Spleen (tissue), 11 donors: ENCODE measurements at regions not wholly inside any gene's neighbourhood (a gene's known extent, or its start where the extent isn't known, plus 50 kb on each side); places are given as distances from the start of the nearest gene placed in this dataset.
A peak's percentile ranks its signal among the peaks of the same experiment; 100 is the strongest.

Experiments used
- DNase-seq: peaks from one replicate; pipeline ENCODE4 v3.0.0-alpha.2; 2020
- H3K27ac ChIP-seq, 8 donors: fragments of 200-600 bp; sonication (generic) in 7 of 8; 1 replicate in 4 of 8; 2 replicates in 4 of 8; pipeline versions ENCODE4 v1.5.0 to v1.8.0; 2016 to 2021; ENCODE audit warnings: inconsistent platforms in 4 of 8, mild to moderate bottlenecking in 4 of 8, moderate library complexity in 1 of 8
- H3K27me3 ChIP-seq, 7 donors: fragments of 200-600 bp; sonication (generic) in 6 of 7; replicated peaks in 1 of 7; 1 replicate in 4 of 7; 2 replicates in 3 of 7; pipeline versions ENCODE4 v1.5.0 to v1.8.0; 2016 to 2021; ENCODE audit warnings: inconsistent platforms in 3 of 7, mild to moderate bottlenecking in 1 of 7
- H3K36me3 ChIP-seq, 6 donors: fragments of 200-600 bp; sonication (generic) in 5 of 6; 1 replicate in 4 of 6; 2 replicates in 2 of 6; pipeline versions ENCODE4 v1.5.0 to v1.8.0; 2016 to 2021; ENCODE audit warnings: inconsistent platforms in 2 of 6
- H3K4me1 ChIP-seq, 6 donors: fragments of 200-600 bp; sonication (generic) in 5 of 6; 1 replicate in 3 of 6; 2 replicates in 3 of 6; pipeline versions ENCODE4 v1.5.0 to v1.8.0; 2016 to 2021; ENCODE audit warnings: inconsistent platforms in 3 of 6
- H3K4me3 ChIP-seq, 8 donors: fragments of 200-600 bp; sonication (generic) in 7 of 8; 1 replicate in 4 of 8; 2 replicates in 4 of 8; pipeline versions ENCODE4 v1.5.0 to v1.8.0; 2016 to 2021; ENCODE audit warnings: inconsistent platforms in 4 of 8, mild to moderate bottlenecking in 4 of 8, moderate library complexity in 2 of 8
- H3K9me3 ChIP-seq, 8 donors: fragments of 200-600 bp; sonication (generic) in 7 of 8; 1 replicate in 4 of 8; 2 replicates in 4 of 8; pipeline versions ENCODE4 v1.5.0 to v1.8.0; 2016 to 2021; ENCODE audit warnings: inconsistent platforms in 4 of 8
- CTCF ChIP-seq, 11 experiments: fragments of 200-600 bp in 7 of 11; fragments of 450-650 bp in 4 of 11; sonication (generic) in 4 of 11; IDR thresholded peaks in 8 of 11; conservative IDR thresholded peaks in 3 of 11; 1 replicate in 7 of 11; 2 replicates in 4 of 11; pipeline versions ENCODE4 v1.4.0 to v1.8.0; 2016 to 2021; ENCODE audit warnings: antibody characterized with exemption in 11 of 11, inconsistent platforms in 4 of 11, mild to moderate bottlenecking in 1 of 11
- POLR2A ChIP-seq, 3 donors: fragments of 450-650 bp; IDR thresholded peaks; one replicate each; pipeline ENCODE4 v1.5.1; 2017; ENCODE audit warnings: antibody characterized with exemption in 3 of 3, mild to moderate bottlenecking in 1 of 3
- POLR2AphosphoS5 ChIP-seq, 3 donors: sonication (generic); formaldehyde crosslinking; IDR thresholded peaks; one replicate each; pipeline ENCODE4 v1.5.1; 2017; ENCODE audit warnings: antibody characterized with exemption in 3 of 3
- WGBS, 5 donors: extraction: QIAGEN DNeasy Blood & Tissue Kit in 3 of 5; methylation state at CpG; one replicate each; pipeline versions ENCODE4 v1.1.5 to v1.1.7; 2013 to 2018; 5-methylcytosine and 5-hydroxymethylcytosine counted together
- intact Hi-C: fragments of 100-400 bp; cut with DNase I; formaldehyde crosslinking; loops from one replicate; pipeline ENCODE4 v1.15.0; 2023; ENCODE audit warnings: low total_unique reads
- donor health status: healthy with polysubstance abuse.
- donor health status: DM: no; HTN: no; CAD: no; lungs with moderate emphysema.
- donor health status: DM: no; HTN: no; CAD: no.
- donor health status: Bipolar disorder and iron deficiency.
- donor health status: healthy.
- donor health status: DM: no; HTN: no; CAD: no.
- donor health status: DM: yes; HTN: yes; CAD: no.

DNA sequence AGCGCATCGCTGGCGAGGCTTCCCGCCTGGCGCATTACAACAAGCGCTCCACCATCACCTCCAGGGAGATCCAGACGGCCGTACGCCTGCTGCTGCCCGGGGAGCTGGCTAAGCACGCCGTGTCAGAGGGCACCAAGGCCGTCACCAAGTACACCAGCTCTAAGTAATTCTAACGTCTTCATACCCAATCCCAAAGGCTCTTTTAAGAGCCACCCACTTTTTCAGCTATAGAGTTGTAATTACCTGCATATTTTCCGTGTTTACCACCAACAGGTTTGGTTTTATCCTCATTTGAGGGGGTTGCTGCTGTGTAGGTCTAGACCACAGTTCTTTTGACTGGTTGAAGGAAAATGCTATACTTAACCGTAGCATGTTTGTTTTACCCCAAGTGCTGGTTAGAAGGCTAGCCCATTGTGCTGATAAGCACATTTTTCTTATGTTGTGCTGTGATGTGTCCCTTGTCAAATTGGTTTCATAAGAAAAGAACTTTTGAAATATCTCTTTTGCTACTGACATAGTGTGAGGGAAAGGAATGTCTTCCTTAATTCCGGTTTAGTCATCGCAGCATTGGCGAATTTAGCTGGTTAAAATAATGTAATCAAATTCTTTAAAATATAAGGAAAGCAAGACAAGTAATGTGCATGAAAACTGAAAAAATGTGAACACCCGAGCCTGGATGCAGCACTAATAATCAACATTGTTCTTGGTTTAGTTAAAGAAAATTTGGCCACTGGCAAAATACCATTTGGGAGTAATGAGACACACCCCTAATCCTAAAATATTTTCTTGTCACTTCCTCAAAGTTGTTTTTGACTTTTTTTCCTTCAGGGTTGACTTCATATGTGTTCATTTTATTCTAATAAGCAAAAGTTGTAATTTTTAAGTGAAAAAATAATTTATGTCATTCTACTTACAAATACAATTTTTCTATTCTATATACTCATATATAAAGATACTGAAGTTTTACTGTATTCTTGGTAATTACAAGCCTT lies 112.8 kb downstream of the HFE start:
- H3K36me3 ChIP-seq, result no peaks in the 10 kb centered on the region
- intact Hi-C loops, result loop anchor here (5.0 kb wide), 1 partner anchor 43 kb away; a partner anchor contains a TSS
- WGBS, 5 donors, result 1 to 2% (median 2%) methylated on average over 20 of the region's 20 CpGs
- peak overlapping the region; percentile 12 to 82 (median 55) for H3K4me3 ChIP-seq
- H3K4me1 ChIP-seq, result peaks cover 0 to 57% (median 25%) of the 10 kb centered on the region in 6 donors
- H3K9me3 ChIP-seq, result no peaks in the 10 kb centered on the region
- H3K27ac ChIP-seq, result peak overlapping the region; percentile 86 to 100 (median 98)
- no peak for DNase-seq
- TF ChIP-seq POLR2A (IDR thresholded peaks at IDR 0.05) (no peak), CTCF (IDR thresholded peaks at IDR 0.05 in 8 of 11, conservative IDR thresholded peaks at IDR 0.05 in 3 of 11) (no peak), POLR2AphosphoS5 (IDR thresholded peaks at IDR 0.05) (peak in 2 of 3 donors; percentile 77 to 91)
- no peaks in the 10 kb centered on the region for H3K27me3 ChIP-seq

- no peak for DNase-seq
Observed at GRCh38 chr6:26200918-26201721, 113.9 kb downstream of the HFE start.

DNA sequence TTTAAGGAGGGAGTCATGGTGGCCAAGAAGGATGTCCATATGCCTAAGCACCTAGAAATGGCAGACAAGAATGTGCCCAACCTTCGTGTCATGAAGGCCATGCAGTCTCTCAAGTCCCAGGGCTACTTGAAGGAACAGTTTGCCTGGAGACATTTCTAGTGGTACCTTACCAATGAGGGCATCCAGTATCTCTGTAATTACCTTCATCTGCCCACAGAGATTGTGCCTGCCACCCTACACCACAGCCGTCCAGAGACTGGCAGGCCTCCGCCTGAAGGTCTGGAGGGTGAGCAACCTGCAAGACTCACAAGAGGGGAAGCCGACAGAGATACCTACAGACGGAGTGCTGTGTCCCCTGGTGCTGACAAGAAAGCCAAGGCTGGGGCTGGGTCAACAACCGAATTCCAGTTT lies 115.0 kb downstream of the HFE start:
- Histone ChIP-seq H3K36me3 (no peaks in the 10 kb centered on the region), H3K4me3 (no peak overlapping the region), H3K4me1 (peaks cover 0 to 56% (median 26%) of the 10 kb centered on the region in 6 donors), H3K27ac (no peak overlapping the region), H3K27me3 (no peaks in the 10 kb centered on the region), H3K9me3 (no peaks in the 10 kb centered on the region)
- intact Hi-C loops, result no loop called here
- peak in 2 of 3 donors; percentile 3 to 20 for TF ChIP-seq POLR2AphosphoS5 (IDR thresholded peaks at IDR 0.05)
- no peak for TF ChIP-seq CTCF (IDR thresholded peaks at IDR 0.05 in 8 of 11, conservative IDR thresholded peaks at IDR 0.05 in 3 of 11)
- no peak for TF ChIP-seq POLR2A (IDR thresholded peaks at IDR 0.05)
- 84 to 97% (median 87%) methylated on average over 6 of the region's 6 CpGs for WGBS, 5 donors
- no peak for DNase-seq

More at GRCh38 chr6:26200918-26201721, 113.9 kb downstream of the HFE start:
- no peak overlapping the region for H3K4me3 ChIP-seq
- intact Hi-C loops, result no loop called here
- H3K4me1 ChIP-seq, result peaks cover 0 to 56% (median 24%) of the 10 kb centered on the region in 6 donors
- no peaks in the 10 kb centered on the region for H3K27me3 ChIP-seq
- 92 to 97% (median 95%) methylated on average over 16 of the region's 16 CpGs for WGBS, 5 donors
- H3K27ac ChIP-seq, result peak overlapping the region in 7 of 8 donors; percentile 96 to 100 (median 99)
- H3K36me3 ChIP-seq, result no peaks in the 10 kb centered on the region
- no peaks in the 10 kb centered on the region for H3K9me3 ChIP-seq
- peak in 1 of 3 donors; percentile 52 for TF ChIP-seq POLR2AphosphoS5 (IDR thresholded peaks at IDR 0.05)
- no peak for TF ChIP-seq CTCF (IDR thresholded peaks at IDR 0.05 in 8 of 11, conservative IDR thresholded peaks at IDR 0.05 in 3 of 11)
